Trophoblast cell (in vitro differentiated cells and primary cell): ENCODE measurements at regions not wholly inside any gene's neighbourhood (a gene's known extent, or its start where the extent isn't known, plus 50 kb on each side); places are given as distances from the start of the nearest gene placed in this dataset.

ENCODE experiments used
- DNase-seq, 2 donors: peaks; one replicate each; pipeline ENCODE4 v3.0.0-alpha.2; 2016
- H2AFZ ChIP-seq: 2 replicates; pipeline ENCODE4 v1.6.1; 2013; ENCODE audit warnings: low read length, moderate library complexity, mild to moderate bottlenecking; ENCODE audit not compliant: insufficient read depth, poor library complexity
- H2AK5ac ChIP-seq: 2 replicates; pipeline ENCODE4 v1.6.1; 2013; ENCODE audit warnings: mild to moderate bottlenecking, low read length
- H2BK120ac ChIP-seq: 2 replicates; pipeline ENCODE4 v1.6.1; 2013; ENCODE audit warnings: low read length, mild to moderate bottlenecking, moderate library complexity; ENCODE audit not compliant: insufficient read depth, poor library complexity
- H2BK12ac ChIP-seq: 2 replicates; pipeline ENCODE4 v1.6.1; 2013; ENCODE audit warnings: mild to moderate bottlenecking, low read length, moderate library complexity
- H2BK5ac ChIP-seq: 2 replicates; pipeline ENCODE4 v1.6.1; 2013; ENCODE audit warnings: low read length, low read depth, moderate library complexity, mild to moderate bottlenecking; ENCODE audit not compliant: poor library complexity
- H3K14ac ChIP-seq: 2 replicates; pipeline ENCODE4 v1.6.1; 2013; ENCODE audit warnings: mild to moderate bottlenecking, low read length
- H3K18ac ChIP-seq: 2 replicates; pipeline ENCODE4 v1.6.1; 2013; ENCODE audit warnings: mild to moderate bottlenecking, low read length
- H3K23ac ChIP-seq: 2 replicates; pipeline ENCODE4 v1.6.1; 2013; ENCODE audit warnings: low read length
- H3K27ac ChIP-seq: 2 replicates; pipeline ENCODE4 v1.5.1; 2013; ENCODE audit warnings: low read depth, mild to moderate bottlenecking, inconsistent platforms, low read length, moderate library complexity
- H3K27me3 ChIP-seq: 2 replicates; pipeline ENCODE4 v1.6.1; 2013; ENCODE audit warnings: inconsistent platforms, mild to moderate bottlenecking, low read length, moderate library complexity; ENCODE audit not compliant: insufficient read depth
- H3K36me3 ChIP-seq, 2 experiments: 1 replicate in 1 of 2; 2 replicates in 1 of 2; pipeline ENCODE4 v1.6.1; 2013; ENCODE audit warnings: low read length in 2 of 2, mild to moderate bottlenecking in 2 of 2, moderate library complexity in 1 of 2; ENCODE audit not compliant: insufficient read depth in 2 of 2, control insufficient read depth in 1 of 2
- H3K4ac ChIP-seq: 2 replicates; pipeline ENCODE4 v1.6.1; 2013; ENCODE audit warnings: low read depth, mild to moderate bottlenecking, low read length, moderate library complexity
- H3K4me1 ChIP-seq, 2 experiments: 1 replicate in 1 of 2; 2 replicates in 1 of 2; pipeline ENCODE4 v1.6.1; 2013; ENCODE audit warnings: low read length in 2 of 2, mild to moderate bottlenecking in 2 of 2, moderate library complexity in 1 of 2; ENCODE audit not compliant: insufficient read depth in 2 of 2, control insufficient read depth in 1 of 2
- H3K4me2 ChIP-seq: 2 replicates; pipeline ENCODE4 v1.6.1; 2013; ENCODE audit warnings: inconsistent platforms, mild to moderate bottlenecking, low read length, moderate library complexity
- H3K4me3 ChIP-seq: 2 replicates; pipeline ENCODE4 v1.5.1; 2013; ENCODE audit warnings: mild to moderate bottlenecking, low read depth, low read length, inconsistent platforms
- H3K79me1 ChIP-seq: one replicate; pipeline ENCODE4 v1.6.1; 2013; ENCODE audit warnings: low read length
- H3K79me2 ChIP-seq: 2 replicates; pipeline ENCODE4 v1.6.1; 2013; ENCODE audit warnings: low read length, mild to moderate bottlenecking; ENCODE audit not compliant: control insufficient read depth, insufficient read depth, poor library complexity
- H3K9ac ChIP-seq: 2 replicates; pipeline ENCODE4 v1.6.1; 2013; ENCODE audit warnings: mild to moderate bottlenecking, low read length
- H3K9me3 ChIP-seq: 2 replicates; pipeline ENCODE4 v1.6.1; 2013; ENCODE audit warnings: low read depth, mild to moderate bottlenecking, control low read depth, inconsistent platforms, low read length; ENCODE audit not compliant: insufficient read depth
- H4K12ac ChIP-seq: 2 replicates; pipeline ENCODE4 v1.6.1; 2013; ENCODE audit warnings: low read depth, mild to moderate bottlenecking, low read length, moderate library complexity
- H4K8ac ChIP-seq: 2 replicates; pipeline ENCODE4 v1.6.1; 2013; ENCODE audit warnings: low read depth, mild to moderate bottlenecking, low read length, moderate library complexity
- H4K91ac ChIP-seq: one replicate; pipeline ENCODE4 v1.6.1; 2013; ENCODE audit warnings: low read depth, mild to moderate bottlenecking, low read length, moderate library complexity
- WGBS: extraction: QIAGEN DNeasy Blood & Tissue Kit; methylation state at CpG from one replicate; pipeline ENCODE4 v1.1.7; 2013; ENCODE audit warnings: missing lambda C conversion rate; ENCODE audit not compliant: insufficient read length, insufficient coverage; ENCODE audit errors: extremely low coverage; 5-methylcytosine and 5-hydroxymethylcytosine counted together

DNA sequence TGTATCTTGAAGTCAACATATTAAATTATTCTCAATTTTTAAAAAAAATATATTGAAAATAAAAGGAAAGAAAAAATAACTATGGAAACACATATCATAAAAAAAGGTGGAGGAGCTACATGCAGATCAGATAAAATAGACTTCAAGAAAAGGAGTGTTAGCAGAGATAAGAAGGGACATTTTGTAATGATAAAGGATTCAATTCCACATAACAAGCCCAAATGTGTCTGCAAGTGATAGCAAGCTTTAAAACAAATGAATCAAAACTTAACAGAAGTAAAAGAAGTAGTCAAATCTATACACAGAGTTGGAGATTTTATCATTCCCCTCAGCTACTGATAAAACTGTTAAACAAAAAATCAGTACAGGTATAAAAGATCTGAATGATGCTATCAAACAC, 74.9 kb downstream of the TTC32 start:
- no peak overlapping the region for H3K4ac ChIP-seq
- no peak overlapping the region for H3K4me3 ChIP-seq
- H3K18ac ChIP-seq, result no peak overlapping the region
- H3K14ac ChIP-seq, result no peak overlapping the region
- no peak overlapping the region for H3K27ac ChIP-seq
- no peak overlapping the region for H3K23ac ChIP-seq
- H3K27me3 ChIP-seq, result no peaks in the 10 kb centered on the region
- H2BK5ac ChIP-seq, result no peak overlapping the region
- DNase-seq, result no peak
- H3K9ac ChIP-seq, result no peak overlapping the region
- no peaks in the 10 kb centered on the region for H3K36me3 ChIP-seq
- no peak overlapping the region for H2AFZ ChIP-seq
- peaks cover 3% of the 10 kb centered on the region for H3K9me3 ChIP-seq
- no peak overlapping the region for H4K12ac ChIP-seq
- no peak overlapping the region for H3K4me2 ChIP-seq
- no peak overlapping the region for H4K91ac ChIP-seq
- H3K79me2 ChIP-seq, result no peaks in the 10 kb centered on the region
- no peak overlapping the region for H4K8ac ChIP-seq
- H3K79me1 ChIP-seq, result no peaks in the 10 kb centered on the region
- H2AK5ac ChIP-seq, result no peak overlapping the region
- H2BK12ac ChIP-seq, result no peak overlapping the region
- no peaks in the 10 kb centered on the region for H3K4me1 ChIP-seq
- no peak overlapping the region for H2BK120ac ChIP-seq

DNA sequence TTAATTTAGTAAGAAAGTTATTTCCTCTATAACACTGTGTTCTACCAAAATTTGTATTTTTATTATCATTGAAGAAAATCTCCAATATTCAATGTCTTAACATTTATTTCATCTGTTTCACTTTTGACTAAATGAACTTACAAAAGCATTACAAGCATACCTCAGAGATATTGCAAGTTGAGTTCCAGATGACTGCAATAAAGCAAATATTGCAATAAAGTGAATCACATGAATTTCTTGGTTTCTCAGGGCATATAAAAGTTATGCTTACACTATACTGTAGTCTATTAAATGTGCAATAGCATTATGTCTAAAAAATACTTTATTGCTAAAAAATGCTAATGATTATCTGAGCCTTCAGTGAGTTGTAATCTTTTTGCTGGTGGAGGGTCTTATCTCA, 78.3 kb downstream of the TTC32 start:
- Histone ChIP-seq H3K27me3 (no peaks in the 10 kb centered on the region), H2AFZ (no peak overlapping the region), H3K4me3 (no peak overlapping the region), H3K14ac (no peak overlapping the region), H3K4me1 (peaks cover 10 to 11% of the 10 kb centered on the region in 2 experiments), H2BK120ac (no peak overlapping the region), H3K23ac (no peak overlapping the region), H3K27ac (no peak overlapping the region), H3K36me3 (no peaks in the 10 kb centered on the region), H2BK12ac (no peak overlapping the region), H3K9me3 (peaks cover 3% of the 10 kb centered on the region), H3K4ac (no peak overlapping the region), H3K18ac (no peak overlapping the region), H4K91ac (no peak overlapping the region), H2BK5ac (no peak overlapping the region), H3K79me1 (peaks cover 4% of the 10 kb centered on the region), H3K9ac (no peak overlapping the region), H4K12ac (no peak overlapping the region), H4K8ac (no peak overlapping the region), H3K4me2 (no peak overlapping the region), H3K79me2 (no peaks in the 10 kb centered on the region), H2AK5ac (no peak overlapping the region)
- no peak for DNase-seq

DNA sequence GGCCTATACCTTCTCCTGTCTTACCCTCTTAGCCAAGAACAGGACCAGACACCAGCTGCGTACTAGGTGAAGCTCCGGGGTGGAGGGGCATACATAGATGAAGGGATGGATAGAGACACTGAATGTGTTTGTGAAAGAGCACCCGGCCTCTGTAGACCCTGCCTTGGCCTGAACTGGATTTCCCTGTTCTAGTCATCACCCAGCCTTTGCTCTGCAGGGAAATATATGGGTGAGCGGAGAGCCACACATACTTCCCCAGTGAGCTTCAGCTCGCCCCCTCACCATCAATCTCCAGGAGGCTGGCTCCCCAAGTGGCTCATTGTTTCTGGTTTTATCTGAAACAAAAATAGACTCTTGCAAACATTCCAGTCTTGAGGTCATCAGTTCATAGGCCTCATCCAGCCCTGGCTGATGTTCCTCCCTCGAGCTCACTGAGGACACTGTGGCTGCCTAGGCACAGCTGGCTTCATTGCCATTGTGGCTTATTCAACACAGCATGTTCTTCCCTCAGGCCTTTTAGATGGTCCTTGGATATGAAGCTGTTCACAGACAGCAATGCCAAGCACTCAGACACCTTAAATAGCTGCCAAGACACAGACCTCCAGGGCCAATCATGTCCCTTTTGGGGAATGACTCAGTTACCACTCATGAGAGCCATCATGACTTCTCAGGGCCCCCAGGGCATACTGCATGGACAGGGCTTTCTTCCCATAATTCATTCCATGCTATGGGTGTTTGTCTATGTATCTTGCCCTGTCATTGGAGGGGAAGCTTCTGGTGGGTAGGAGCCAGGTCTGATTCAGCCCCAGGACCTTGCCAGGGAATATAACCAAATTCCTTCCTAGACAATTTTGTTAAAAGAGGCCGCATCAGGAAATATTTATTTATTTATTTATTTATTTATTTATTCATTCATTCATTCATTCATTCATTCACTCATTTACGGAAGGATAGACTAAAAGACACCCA, 82.4 kb downstream of the TTC32 start:
- Histone ChIP-seq H2BK120ac (peak overlapping the region; percentile 84), H3K18ac (peak overlapping the region; percentile 69), H3K4me1 (peaks cover 16 to 18% of the 10 kb centered on the region in 2 experiments), H3K27me3 (no peaks in the 10 kb centered on the region), H2AK5ac (peak overlapping the region; percentile 86), H3K79me2 (no peaks in the 10 kb centered on the region), H3K36me3 (no peaks in the 10 kb centered on the region), H3K23ac (no peak overlapping the region), H3K9ac (no peak overlapping the region), H3K27ac (peak overlapping the region; percentile 89), H3K4me2 (no peak overlapping the region), H3K4ac (peak overlapping the region; percentile 24), H2AFZ (peak overlapping the region; percentile 27), H3K14ac (peak overlapping the region; percentile 52), H3K4me3 (no peak overlapping the region), H3K79me1 (peaks cover 8% of the 10 kb centered on the region), H4K8ac (peak overlapping the region; percentile 42), H4K91ac (peak overlapping the region; percentile 90), H2BK5ac (peak overlapping the region; percentile 81), H4K12ac (no peak overlapping the region), H3K9me3 (no peaks in the 10 kb centered on the region), H2BK12ac (peak overlapping the region; percentile 59)
- WGBS, result no CpG with 5 or more reads among the region's 8 CpGs
- peak; percentile 99 to 100 for DNase-seq

DNA sequence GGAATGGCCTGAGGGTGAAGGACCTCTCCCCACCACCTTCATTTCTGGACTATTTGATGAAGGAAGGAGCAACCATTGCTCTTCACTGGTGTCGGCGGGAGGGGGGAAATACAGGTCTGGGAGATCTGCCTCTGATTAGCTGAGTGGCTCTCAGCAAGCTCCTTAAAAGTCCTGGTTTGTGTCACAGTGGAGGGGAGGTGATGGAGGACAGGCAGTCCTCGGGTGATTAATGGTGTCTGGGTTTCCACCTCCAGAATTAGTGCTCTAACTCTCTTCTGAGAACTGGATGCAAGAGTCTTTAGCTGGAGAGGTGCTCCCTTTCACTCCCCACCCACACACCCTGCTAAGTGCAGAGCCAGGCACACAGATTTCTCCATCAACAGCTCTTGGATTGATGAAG, 83.2 kb downstream of the TTC32 start:
- Histone ChIP-seq H2BK120ac (peak overlapping the region; percentile 84), H3K18ac (no peak overlapping the region), H3K14ac (peak overlapping the region; percentile 52), H3K4ac (no peak overlapping the region), H3K79me2 (no peaks in the 10 kb centered on the region), H3K4me3 (no peak overlapping the region), H3K4me1 (peaks cover 16 to 18% of the 10 kb centered on the region in 2 experiments), H3K4me2 (no peak overlapping the region), H4K91ac (peak overlapping the region; percentile 90), H2BK12ac (no peak overlapping the region), H3K27ac (peak overlapping the region; percentile 89), H3K9me3 (no peaks in the 10 kb centered on the region), H3K36me3 (no peaks in the 10 kb centered on the region), H4K12ac (no peak overlapping the region), H4K8ac (peak overlapping the region; percentile 42), H3K27me3 (no peaks in the 10 kb centered on the region), H2AFZ (no peak overlapping the region), H3K23ac (no peak overlapping the region), H3K79me1 (peaks cover 8% of the 10 kb centered on the region), H3K9ac (no peak overlapping the region), H2AK5ac (no peak overlapping the region), H2BK5ac (peak overlapping the region; percentile 81)
- no peak for DNase-seq
- no CpG with 5 or more reads among the region's 3 CpGs for WGBS
